A549 (cell line): ENCODE measurements at regions not wholly inside any gene's neighbourhood (a gene's known extent, or its start where the extent isn't known, plus 50 kb on each side); places are given as distances from the start of the nearest gene placed in this dataset.

Source experiments
- RNF2 ChIP-seq: fragments of 200-600 bp; sonication (generic); IDR thresholded peaks from 2 replicates; pipeline ENCODE4 v1.6.1; 2016; ENCODE audit warnings: low read depth, mild to moderate bottlenecking, antibody characterized with exemption, moderate library complexity, borderline replicate concordance
- ZNF302 ChIP-seq: fragments of 250-450 bp; sonication (Bioruptor Pico); IDR thresholded peaks from 2 replicates; pipeline ENCODE4 v1.9.0; 2021; ENCODE audit warnings: inconsistent platforms, mild to moderate bottlenecking, moderate library complexity
- TF ChIP-seq, protein P1 (sequence below): fragments of >200 bp; sonication (Bioruptor Twin); formaldehyde crosslinking; IDR thresholded peaks from 3 replicates; pipeline ENCODE4 v1.5.1; 2016

DNA sequence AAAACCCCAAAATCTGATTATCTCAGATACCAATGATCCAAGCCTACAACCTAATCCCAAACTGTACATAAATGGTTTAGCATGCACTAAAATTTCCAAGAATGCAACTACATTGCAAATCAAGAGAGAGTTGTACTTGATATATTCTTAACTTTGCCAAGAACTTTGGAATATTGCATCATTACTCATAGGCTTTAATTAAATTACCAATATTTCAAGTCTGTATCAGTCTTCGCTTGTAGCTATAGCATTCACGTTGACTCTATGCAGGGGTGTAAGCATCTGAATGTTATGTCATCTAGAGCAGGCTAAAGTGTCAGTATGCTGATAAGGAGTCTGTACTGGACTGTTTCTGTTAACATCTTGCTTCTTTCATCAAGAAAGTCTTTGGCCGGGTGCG, 56.3 kb downstream of the FOXI3 start:
- TF ChIP-seq RNF2 (no peak), ZNF302 (CRISPR knock-in tag) (no peak)
- TF ChIP-seq, protein P1, sequence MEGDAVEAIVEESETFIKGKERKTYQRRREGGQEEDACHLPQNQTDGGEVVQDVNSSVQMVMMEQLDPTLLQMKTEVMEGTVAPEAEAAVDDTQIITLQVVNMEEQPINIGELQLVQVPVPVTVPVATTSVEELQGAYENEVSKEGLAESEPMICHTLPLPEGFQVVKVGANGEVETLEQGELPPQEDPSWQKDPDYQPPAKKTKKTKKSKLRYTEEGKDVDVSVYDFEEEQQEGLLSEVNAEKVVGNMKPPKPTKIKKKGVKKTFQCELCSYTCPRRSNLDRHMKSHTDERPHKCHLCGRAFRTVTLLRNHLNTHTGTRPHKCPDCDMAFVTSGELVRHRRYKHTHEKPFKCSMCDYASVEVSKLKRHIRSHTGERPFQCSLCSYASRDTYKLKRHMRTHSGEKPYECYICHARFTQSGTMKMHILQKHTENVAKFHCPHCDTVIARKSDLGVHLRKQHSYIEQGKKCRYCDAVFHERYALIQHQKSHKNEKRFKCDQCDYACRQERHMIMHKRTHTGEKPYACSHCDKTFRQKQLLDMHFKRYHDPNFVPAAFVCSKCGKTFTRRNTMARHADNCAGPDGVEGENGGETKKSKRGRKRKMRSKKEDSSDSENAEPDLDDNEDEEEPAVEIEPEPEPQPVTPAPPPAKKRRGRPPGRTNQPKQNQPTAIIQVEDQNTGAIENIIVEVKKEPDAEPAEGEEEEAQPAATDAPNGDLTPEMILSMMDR: no peak
